OCI-LY7 (cell line): ENCODE measurements at regions not wholly inside any gene's neighbourhood (a gene's known extent, or its start where the extent isn't known, plus 50 kb on each side); places are given as distances from the start of the nearest gene placed in this dataset.

Source experiments
- EZH2phosphoT487 ChIP-seq: fragments of 200-600 bp; sonication (generic); IDR thresholded peaks from 2 replicates; pipeline ENCODE4 v1.6.1; 2018; ENCODE audit warnings: low read depth, borderline replicate concordance, mild to moderate bottlenecking, mixed run types, antibody characterized with exemption, low read length, moderate library complexity, mixed read lengths
- TF ChIP-seq, protein P1 (sequence below): fragments of 200-600 bp; sonication (generic); conservative IDR thresholded peaks from 2 replicates; pipeline ENCODE4 v1.5.1; 2014; ENCODE audit warnings: mild to moderate bottlenecking, antibody characterized with exemption, low read length, moderate library complexity, mixed read lengths

GRCh38 chr20:17838921-17839320 lies 129.7 kb downstream of the SNX5 start:
- TF ChIP-seq, protein P1, sequence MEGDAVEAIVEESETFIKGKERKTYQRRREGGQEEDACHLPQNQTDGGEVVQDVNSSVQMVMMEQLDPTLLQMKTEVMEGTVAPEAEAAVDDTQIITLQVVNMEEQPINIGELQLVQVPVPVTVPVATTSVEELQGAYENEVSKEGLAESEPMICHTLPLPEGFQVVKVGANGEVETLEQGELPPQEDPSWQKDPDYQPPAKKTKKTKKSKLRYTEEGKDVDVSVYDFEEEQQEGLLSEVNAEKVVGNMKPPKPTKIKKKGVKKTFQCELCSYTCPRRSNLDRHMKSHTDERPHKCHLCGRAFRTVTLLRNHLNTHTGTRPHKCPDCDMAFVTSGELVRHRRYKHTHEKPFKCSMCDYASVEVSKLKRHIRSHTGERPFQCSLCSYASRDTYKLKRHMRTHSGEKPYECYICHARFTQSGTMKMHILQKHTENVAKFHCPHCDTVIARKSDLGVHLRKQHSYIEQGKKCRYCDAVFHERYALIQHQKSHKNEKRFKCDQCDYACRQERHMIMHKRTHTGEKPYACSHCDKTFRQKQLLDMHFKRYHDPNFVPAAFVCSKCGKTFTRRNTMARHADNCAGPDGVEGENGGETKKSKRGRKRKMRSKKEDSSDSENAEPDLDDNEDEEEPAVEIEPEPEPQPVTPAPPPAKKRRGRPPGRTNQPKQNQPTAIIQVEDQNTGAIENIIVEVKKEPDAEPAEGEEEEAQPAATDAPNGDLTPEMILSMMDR, result no peak
- no peak for TF ChIP-seq EZH2phosphoT487
